Natural killer cell (primary cell): ENCODE measurements at regions not wholly inside any gene's neighbourhood (a gene's known extent, or its start where the extent isn't known, plus 50 kb on each side); places are given as distances from the start of the nearest gene placed in this dataset.

Source experiments
- ATAC-seq, 3 donors: fragments of 150-1000 bp in 2 of 3; fragments of 200-7000 bp in 1 of 3; cut with Tn5 transposase; 1 replicate in 1 of 3; 2 replicates in 2 of 3; pipeline ENCODE4 v1.10.0; 2021; ENCODE audit warnings: mild to moderate bottlenecking in 2 of 3, moderate library complexity in 2 of 3
- DNase-seq, 2 donors: peaks; one replicate each; pipeline versions ENCODE4 v3.0.0 to v3.0.0-alpha.2; 2013 to 2021; ENCODE audit warnings: mixed read lengths in 1 of 2
- H3K27ac ChIP-seq: one replicate; pipeline ENCODE4 v1.5.1; 2013; ENCODE audit warnings: mild to moderate bottlenecking, low read length
- H3K27me3 ChIP-seq: one replicate; pipeline ENCODE4 v1.6.1; 2013; ENCODE audit warnings: low read length; ENCODE audit not compliant: control insufficient read depth, insufficient read depth
- H3K36me3 ChIP-seq: one replicate; pipeline ENCODE4 v1.6.1; 2013; ENCODE audit warnings: low read length; ENCODE audit not compliant: control insufficient read depth, insufficient read depth
- H3K4me1 ChIP-seq: one replicate; pipeline ENCODE4 v1.6.1; 2013; ENCODE audit warnings: low read length; ENCODE audit not compliant: control insufficient read depth, insufficient read depth
- H3K4me3 ChIP-seq: one replicate; pipeline ENCODE4 v1.5.1; 2013; ENCODE audit warnings: low read length
- H3K9me3 ChIP-seq: one replicate; pipeline ENCODE4 v1.6.1; 2013; ENCODE audit warnings: low read length; ENCODE audit not compliant: control insufficient read depth, insufficient read depth
- H3K27ac Mint-ChIP-seq, 2 donors: one replicate each; pipeline ENCODE4 v1.8.0; 2022; ENCODE audit warnings: mild to moderate bottlenecking in 2 of 2, mixed read lengths in 2 of 2, moderate library complexity in 1 of 2
- H3K27me3 Mint-ChIP-seq, 2 donors: one replicate each; pipeline ENCODE4 v1.8.0; 2022; ENCODE audit warnings: low read depth in 2 of 2, mixed read lengths in 2 of 2
- H3K36me3 Mint-ChIP-seq: one replicate; pipeline ENCODE4 v1.8.0; 2022; ENCODE audit warnings: mixed read lengths
- H3K4me1 Mint-ChIP-seq, 2 donors: one replicate each; pipeline ENCODE4 v1.8.0; 2022; ENCODE audit warnings: mixed read lengths in 2 of 2
- H3K4me3 Mint-ChIP-seq: one replicate; pipeline ENCODE4 v1.8.0; 2022; ENCODE audit warnings: mild to moderate bottlenecking, moderate library complexity, mixed read lengths
- H3K9me3 Mint-ChIP-seq, 2 donors: one replicate each; pipeline ENCODE4 v1.8.0; 2022; ENCODE audit warnings: mixed read lengths in 2 of 2
- WGBS: methylation state at CpG from one replicate; pipeline ENCODE4 v1.1.7; 2013; ENCODE audit warnings: missing lambda C conversion rate; ENCODE audit not compliant: insufficient coverage; 5-methylcytosine and 5-hydroxymethylcytosine counted together
- intact Hi-C: fragments of 100-400 bp; cut with micrococcal nuclease; formaldehyde crosslinking; loops from one replicate; pipeline ENCODE4 v1.14.2; 2022
- TF ChIP-seq, protein P1 (sequence below): fragments of 200-600 bp; IDR thresholded peaks from one replicate; pipeline ENCODE4 v1.8.0; 2022; ENCODE audit warnings: antibody characterized with exemption

DNA sequence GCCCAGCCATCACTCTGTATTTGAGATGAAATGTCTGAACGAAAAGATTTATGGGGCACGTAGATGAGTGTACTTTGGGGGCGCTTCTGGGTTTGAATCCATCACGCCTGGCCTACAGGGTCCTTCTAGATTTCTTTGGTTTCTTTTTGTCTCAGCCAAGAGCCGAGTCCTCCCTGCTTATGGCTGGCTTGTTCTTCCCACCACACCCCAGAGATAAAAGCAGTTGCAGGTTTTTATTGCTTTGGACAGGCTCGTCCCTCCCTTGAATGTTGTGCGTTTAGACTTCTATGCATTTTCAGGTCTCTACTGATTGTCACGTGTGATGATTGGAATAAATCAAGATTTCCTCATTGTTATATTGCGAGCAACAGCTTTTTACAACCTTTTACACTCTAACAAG lies 104.8 kb upstream of the CHRNA7 start:
- ATAC-seq (no peak), DNase-seq (no peak)
- no peaks in the 10 kb centered on the region for H3K4me1 ChIP-seq
- no peak overlapping the region for H3K27ac ChIP-seq
- no peak overlapping the region for H3K4me3 Mint-ChIP-seq
- WGBS: 89% methylated on average over 9 of the region's 9 CpGs
- H3K36me3 Mint-ChIP-seq: peaks cover 14% of the 10 kb centered on the region
- H3K4me3 ChIP-seq: no peak overlapping the region
- no peak overlapping the region for H3K27ac Mint-ChIP-seq
- TF ChIP-seq, protein P1, sequence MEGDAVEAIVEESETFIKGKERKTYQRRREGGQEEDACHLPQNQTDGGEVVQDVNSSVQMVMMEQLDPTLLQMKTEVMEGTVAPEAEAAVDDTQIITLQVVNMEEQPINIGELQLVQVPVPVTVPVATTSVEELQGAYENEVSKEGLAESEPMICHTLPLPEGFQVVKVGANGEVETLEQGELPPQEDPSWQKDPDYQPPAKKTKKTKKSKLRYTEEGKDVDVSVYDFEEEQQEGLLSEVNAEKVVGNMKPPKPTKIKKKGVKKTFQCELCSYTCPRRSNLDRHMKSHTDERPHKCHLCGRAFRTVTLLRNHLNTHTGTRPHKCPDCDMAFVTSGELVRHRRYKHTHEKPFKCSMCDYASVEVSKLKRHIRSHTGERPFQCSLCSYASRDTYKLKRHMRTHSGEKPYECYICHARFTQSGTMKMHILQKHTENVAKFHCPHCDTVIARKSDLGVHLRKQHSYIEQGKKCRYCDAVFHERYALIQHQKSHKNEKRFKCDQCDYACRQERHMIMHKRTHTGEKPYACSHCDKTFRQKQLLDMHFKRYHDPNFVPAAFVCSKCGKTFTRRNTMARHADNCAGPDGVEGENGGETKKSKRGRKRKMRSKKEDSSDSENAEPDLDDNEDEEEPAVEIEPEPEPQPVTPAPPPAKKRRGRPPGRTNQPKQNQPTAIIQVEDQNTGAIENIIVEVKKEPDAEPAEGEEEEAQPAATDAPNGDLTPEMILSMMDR: no peak
- H3K27me3 ChIP-seq: peaks cover 3% of the 10 kb centered on the region
- H3K9me3 ChIP-seq: no peaks in the 10 kb centered on the region
- H3K9me3 Mint-ChIP-seq: peaks cover 2 to 4% of the 10 kb centered on the region in 2 donors
- H3K36me3 ChIP-seq: no peaks in the 10 kb centered on the region
- peaks cover 17 to 50% of the 10 kb centered on the region in 2 donors for H3K27me3 Mint-ChIP-seq
- intact Hi-C loops: no loop called here
- no peaks in the 10 kb centered on the region for H3K4me1 Mint-ChIP-seq

DNA sequence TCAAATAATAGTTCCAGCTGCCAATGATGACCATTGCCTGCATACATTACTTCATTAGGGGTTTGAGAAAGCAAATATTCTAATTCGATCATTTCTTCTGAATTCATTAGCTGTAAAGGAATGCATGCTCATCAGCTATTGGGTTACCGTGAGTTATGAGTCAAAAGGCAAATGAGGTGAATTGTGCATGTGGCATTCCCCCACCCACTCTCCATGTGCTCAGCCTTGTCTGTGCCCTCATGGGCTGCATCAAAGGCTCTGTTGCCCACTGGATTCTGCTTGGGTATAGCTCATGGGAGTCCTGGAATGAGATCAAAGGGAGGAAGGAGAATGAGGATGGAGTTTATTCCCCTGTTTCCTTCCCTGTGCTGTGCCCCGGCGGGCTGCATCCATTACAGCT lies 99.3 kb upstream of the CHRNA7 start:
- H3K4me3 Mint-ChIP-seq: no peak overlapping the region
- Histone ChIP-seq H3K36me3 (no peaks in the 10 kb centered on the region), H3K4me1 (no peaks in the 10 kb centered on the region), H3K27ac (no peak overlapping the region), H3K4me3 (no peak overlapping the region), H3K27me3 (no peaks in the 10 kb centered on the region), H3K9me3 (no peaks in the 10 kb centered on the region)
- H3K4me1 Mint-ChIP-seq: no peaks in the 10 kb centered on the region
- DNase-seq (no peak), ATAC-seq (no peak)
- no peaks in the 10 kb centered on the region for H3K36me3 Mint-ChIP-seq
- intact Hi-C loops: no loop called here
- WGBS: 89% methylated on average over 4 of the region's 4 CpGs
- no peaks in the 10 kb centered on the region for H3K9me3 Mint-ChIP-seq
- H3K27me3 Mint-ChIP-seq: peaks cover 11 to 37% of the 10 kb centered on the region in 2 donors
- no peak overlapping the region for H3K27ac Mint-ChIP-seq
- TF ChIP-seq, protein P1: no peak

DNA sequence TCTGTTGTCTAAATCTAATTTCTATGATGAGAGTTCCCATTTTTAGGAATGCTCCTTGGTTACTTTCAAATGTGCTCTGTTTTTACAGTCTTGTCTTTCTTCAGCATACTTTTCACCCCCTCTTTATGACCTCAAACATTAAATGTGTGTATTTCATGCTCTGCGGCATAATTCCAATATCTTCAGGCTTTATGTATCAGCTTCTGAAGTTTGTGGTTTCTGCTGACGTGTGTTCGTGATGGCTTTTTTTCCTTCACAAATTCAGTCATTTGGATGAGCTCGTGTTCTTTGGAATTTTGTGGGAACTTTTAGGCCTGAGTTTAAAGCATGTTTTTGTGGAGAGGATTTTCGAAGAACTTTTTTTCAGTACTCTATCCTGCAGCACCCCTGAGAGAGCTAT lies 97.7 kb upstream of the CHRNA7 start:
- H3K9me3 ChIP-seq: no peaks in the 10 kb centered on the region
- 82% methylated on average over 3 of the region's 5 CpGs for WGBS
- H3K4me3 ChIP-seq: no peak overlapping the region

DNA sequence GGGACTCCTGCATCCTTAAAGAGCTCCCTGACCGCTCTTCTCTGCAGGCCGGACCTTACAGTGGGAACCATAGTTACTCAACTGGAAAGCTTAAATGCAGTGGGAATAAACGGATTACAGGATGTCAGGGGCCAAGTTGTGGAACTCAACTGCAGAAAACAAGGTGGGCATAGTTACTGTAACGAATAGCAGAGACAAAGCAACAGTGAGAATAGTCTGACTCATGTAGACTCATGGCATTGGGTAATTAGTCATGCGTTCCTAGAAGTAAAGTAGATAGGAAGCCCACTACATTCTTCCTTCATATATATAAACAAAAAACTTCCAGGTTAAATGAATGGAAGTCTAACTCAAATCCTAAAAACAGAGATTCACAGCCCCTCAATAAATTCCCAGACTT lies 95.5 kb upstream of the CHRNA7 start:
- Histone ChIP-seq H3K4me3 (no peak overlapping the region), H3K27me3 (no peaks in the 10 kb centered on the region), H3K27ac (no peak overlapping the region), H3K36me3 (no peaks in the 10 kb centered on the region), H3K4me1 (no peaks in the 10 kb centered on the region), H3K9me3 (no peaks in the 10 kb centered on the region)
- Mint-ChIP-seq H3K27me3 (peaks cover 14 to 55% of the 10 kb centered on the region in 2 donors), H3K4me1 (no peaks in the 10 kb centered on the region), H3K9me3 (no peaks in the 10 kb centered on the region), H3K4me3 (no peak overlapping the region), H3K27ac (no peak overlapping the region), H3K36me3 (no peaks in the 10 kb centered on the region)
- WGBS: 57% methylated on average over 4 of the region's 5 CpGs
- intact Hi-C loops: no loop called here
- DNase-seq (no peak), ATAC-seq (no peak)
- TF ChIP-seq, protein P1: no peak

More for the DNA sequence above, 97.7 kb upstream of the CHRNA7 start:
- Histone ChIP-seq H3K27me3 (no peaks in the 10 kb centered on the region), H3K27ac (no peak overlapping the region), H3K4me1 (no peaks in the 10 kb centered on the region), H3K36me3 (no peaks in the 10 kb centered on the region)
- Mint-ChIP-seq H3K27me3 (peaks cover 11 to 47% of the 10 kb centered on the region in 2 donors), H3K4me1 (no peaks in the 10 kb centered on the region), H3K27ac (no peak overlapping the region), H3K9me3 (no peaks in the 10 kb centered on the region), H3K36me3 (no peaks in the 10 kb centered on the region), H3K4me3 (no peak overlapping the region)
- DNase-seq: no peak
- TF ChIP-seq, protein P1: no peak
- ATAC-seq: no peak
- intact Hi-C loops: no loop called here
